ENCODE measurements at regions not wholly inside any gene's neighbourhood (a gene's known extent, or its start where the extent isn't known, plus 50 kb on each side); places are given as distances from the start of the nearest gene placed in this dataset.

DNA sequence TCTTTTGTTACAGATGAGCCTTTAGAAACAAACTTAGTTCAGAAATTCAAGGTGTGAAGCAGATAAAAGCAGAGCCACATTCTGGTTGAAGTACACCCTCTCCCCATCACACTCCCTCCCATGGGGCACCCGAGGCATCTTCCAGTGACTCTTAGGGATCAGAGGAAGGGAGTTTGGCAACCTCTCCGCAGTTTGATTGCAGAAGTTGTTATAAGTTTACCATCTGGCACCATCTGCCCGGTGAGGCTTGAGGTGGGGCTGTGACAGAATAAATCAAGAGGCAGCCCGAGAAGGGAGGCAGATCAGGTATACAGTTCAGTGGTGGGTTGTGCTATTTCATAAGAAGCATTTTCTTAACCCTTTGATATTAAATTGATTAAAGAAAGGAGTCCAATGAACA is 458.6 kb upstream of the CLINT1 start:
- no peaks in the 10 kb centered on the region for H3K4me1 Mint-ChIP-seq (ENCODE audit: low read depth)

DNA sequence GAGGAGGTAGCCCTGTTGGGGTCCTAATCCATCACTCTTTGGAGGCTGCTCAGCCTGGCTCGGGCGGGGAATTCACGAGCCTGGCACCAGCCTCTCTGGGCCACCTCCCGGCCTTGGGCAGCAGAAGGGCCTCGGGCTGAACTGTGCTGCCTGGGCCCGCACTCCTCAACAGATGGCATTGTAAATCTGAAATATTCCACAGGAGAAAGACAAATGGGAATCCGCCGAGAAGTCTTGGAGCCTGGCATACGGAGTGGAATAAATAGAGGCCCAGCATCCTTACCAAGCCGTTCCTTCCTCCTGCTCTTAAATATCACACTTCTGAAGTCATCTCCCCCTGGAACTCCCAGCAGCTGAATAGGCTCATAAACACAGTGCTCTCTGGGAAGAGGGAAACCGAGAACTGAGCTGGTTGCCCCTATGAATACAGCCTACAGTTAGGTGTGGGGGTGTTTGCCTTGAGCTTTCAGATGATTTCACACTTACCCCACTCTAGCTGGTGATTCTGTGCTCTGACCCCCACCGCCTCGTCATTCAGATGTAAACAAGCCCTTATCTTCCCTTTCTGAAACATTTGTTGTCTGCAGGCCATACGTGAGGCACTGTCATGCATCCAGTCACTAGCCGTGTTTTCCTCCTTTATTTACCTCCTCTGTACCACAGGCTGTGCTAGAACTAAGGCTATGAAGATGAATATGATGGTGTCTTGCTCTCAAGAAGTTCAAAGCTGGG is 455.0 kb upstream of the CLINT1 start:
- Mint-ChIP-seq H3K4me1 (ENCODE audit: low read depth) (no peaks in the 10 kb centered on the region), H3K27me3 (no peaks in the 10 kb centered on the region), H3K9me3 (no peaks in the 10 kb centered on the region), H3K36me3 (ENCODE audit: low read depth) (no peaks in the 10 kb centered on the region), H3K27ac (no peak overlapping the region), H3K4me3 (no peak overlapping the region)
- DNase-seq = no peak

More for the DNA sequence above, 458.6 kb upstream of the CLINT1 start:
- Mint-ChIP-seq H3K27me3 (no peaks in the 10 kb centered on the region), H3K27ac (no peak overlapping the region), H3K36me3 (ENCODE audit: low read depth) (no peaks in the 10 kb centered on the region), H3K9me3 (no peaks in the 10 kb centered on the region), H3K4me3 (no peak overlapping the region)
- DNase-seq = no peak

DNA sequence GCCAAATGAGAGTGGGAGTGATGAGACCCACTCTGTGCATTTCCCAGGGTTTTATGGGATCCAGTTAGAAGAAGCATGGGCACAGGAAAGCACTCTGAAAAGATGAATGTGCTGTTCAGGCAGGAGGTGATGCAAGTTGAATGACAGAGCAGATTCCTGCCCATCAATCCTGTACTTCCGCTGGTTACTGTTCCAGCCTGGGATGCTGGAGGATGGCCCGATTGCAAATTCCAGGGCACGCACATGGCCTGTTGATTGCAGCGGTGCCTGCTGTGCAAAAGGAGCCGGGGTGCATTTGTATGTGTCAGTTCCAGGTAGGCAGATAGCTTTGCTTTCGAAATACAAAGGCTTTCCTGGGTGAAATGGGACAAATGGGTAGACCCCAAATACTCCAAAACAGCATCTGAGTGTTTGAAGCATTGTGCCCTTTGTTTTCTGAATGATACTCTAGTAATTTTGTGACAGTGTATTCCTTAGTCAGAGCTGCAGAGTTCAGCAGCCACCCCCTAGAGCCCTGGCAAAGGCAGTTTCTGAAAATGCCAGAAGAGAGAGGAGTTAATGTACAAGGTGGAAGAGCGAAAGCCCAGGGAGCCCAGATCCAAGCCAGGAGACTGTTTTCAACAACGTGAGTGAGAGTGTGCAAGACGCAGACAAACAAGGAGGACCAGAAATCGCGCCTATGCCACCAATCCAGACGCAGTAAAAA is 454.2 kb upstream of the CLINT1 start:
- Mint-ChIP-seq H3K9me3 (no peaks in the 10 kb centered on the region), H3K4me3 (no peak overlapping the region), H3K36me3 (ENCODE audit: low read depth) (no peaks in the 10 kb centered on the region), H3K27me3 (peaks cover 2% of the 10 kb centered on the region), H3K4me1 (ENCODE audit: low read depth) (no peaks in the 10 kb centered on the region), H3K27ac (no peak overlapping the region)
- no peak for DNase-seq

DNA sequence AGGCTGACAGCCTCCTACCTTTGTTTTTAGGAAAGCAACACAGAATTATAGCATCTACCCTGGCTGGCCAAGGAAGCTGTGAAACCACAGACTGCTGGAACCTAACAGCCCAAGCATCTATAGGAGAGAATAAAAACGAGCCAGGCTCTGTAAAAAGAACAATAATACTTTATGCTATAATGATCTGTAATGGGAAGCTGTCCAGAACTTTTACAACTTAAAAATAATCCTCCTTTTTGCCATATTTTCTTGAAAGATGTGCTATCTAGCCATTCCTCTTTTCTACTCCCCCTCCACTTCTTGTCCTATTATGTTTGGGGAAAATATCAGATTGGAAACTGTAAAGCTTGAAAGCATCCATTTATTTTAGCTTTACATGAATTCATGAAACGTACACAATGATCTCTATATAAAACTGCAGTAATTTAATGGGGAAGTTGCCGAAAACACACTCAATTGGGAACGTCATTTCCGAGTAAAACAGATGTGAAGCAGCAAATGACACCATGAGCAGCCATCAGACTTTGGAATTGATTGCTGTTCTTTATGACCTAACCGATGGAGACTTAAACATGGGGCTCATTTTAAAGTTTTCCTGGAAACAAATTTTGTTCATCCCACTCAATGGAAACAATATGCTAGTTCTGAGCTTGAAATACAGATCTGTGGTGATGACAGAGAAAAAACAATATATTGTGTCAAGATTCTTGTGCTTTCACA is 450.3 kb upstream of the CLINT1 start:
- Mint-ChIP-seq H3K27ac (no peak overlapping the region), H3K4me1 (ENCODE audit: low read depth) (no peaks in the 10 kb centered on the region), H3K9me3 (no peaks in the 10 kb centered on the region), H3K36me3 (ENCODE audit: low read depth) (no peaks in the 10 kb centered on the region), H3K27me3 (peaks cover 2% of the 10 kb centered on the region), H3K4me3 (no peak overlapping the region)
- DNase-seq = no peak

DNA sequence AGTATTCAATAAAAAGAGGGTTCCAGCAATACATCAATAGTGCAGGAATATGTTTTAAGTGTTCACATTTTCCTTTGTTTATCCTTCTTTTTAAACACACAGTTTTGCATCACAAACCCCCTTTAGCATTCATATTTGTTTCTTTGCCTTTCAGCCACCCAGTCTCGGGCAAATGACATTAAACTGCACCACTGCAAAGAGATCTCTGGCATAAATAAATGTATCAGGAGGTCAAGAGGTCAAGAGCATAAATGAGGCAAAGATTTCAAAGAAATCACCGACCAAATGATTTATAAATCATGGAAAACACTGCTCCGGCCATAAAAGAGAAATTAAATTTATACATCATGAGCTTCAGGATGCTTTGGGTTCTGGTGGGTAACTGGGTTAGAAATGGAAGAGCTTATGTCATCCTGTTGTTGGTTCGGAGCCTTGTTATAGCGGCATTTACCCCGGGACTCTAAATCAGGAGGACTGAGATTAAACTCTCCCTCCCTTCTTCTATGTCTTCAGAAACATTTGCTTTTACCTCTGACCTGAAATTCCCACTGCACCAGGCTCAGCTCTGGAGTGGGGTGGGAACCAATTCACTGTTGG is 449.6 kb upstream of the CLINT1 start:
- Mint-ChIP-seq H3K27ac (no peak overlapping the region), H3K4me1 (ENCODE audit: low read depth) (no peaks in the 10 kb centered on the region), H3K27me3 (peaks cover 2% of the 10 kb centered on the region), H3K4me3 (no peak overlapping the region), H3K9me3 (no peaks in the 10 kb centered on the region), H3K36me3 (ENCODE audit: low read depth) (no peaks in the 10 kb centered on the region)
- no peak for DNase-seq

GRCh38 chr5:158305861-158306260 is 446.9 kb upstream of the CLINT1 start:
- Mint-ChIP-seq H3K4me3 (no peak overlapping the region), H3K9me3 (no peaks in the 10 kb centered on the region), H3K27ac (no peak overlapping the region), H3K4me1 (ENCODE audit: low read depth) (no peaks in the 10 kb centered on the region), H3K27me3 (peaks cover 2% of the 10 kb centered on the region), H3K36me3 (ENCODE audit: low read depth) (no peaks in the 10 kb centered on the region)
- no peak for DNase-seq

DNA sequence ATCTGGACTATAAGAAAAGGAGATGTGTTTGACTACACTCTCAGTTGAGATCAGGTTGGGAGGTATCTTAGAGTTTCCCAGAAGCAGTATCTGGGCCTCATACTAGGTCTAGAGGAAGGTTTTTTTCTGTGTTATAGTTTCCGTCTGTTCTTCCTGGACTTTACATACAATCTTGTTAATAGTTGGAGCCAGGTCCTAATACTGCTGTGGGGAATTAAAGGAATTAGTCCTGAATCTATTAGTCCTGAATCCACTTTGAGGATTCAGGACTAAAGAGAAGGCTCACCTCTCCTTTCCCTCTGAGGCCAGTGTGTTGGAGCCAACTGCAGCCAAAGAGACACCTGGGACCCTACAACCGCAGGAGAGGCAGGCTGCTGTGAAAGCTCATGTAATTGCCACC is 445.7 kb upstream of the CLINT1 start:
- peaks cover 2% of the 10 kb centered on the region for H3K27me3 Mint-ChIP-seq
- H3K36me3 Mint-ChIP-seq (ENCODE audit: low read depth) = no peaks in the 10 kb centered on the region
- H3K9me3 Mint-ChIP-seq = no peaks in the 10 kb centered on the region
- DNase-seq = no peak
- no peak overlapping the region for H3K4me3 Mint-ChIP-seq
- H3K27ac Mint-ChIP-seq = no peak overlapping the region
- H3K4me1 Mint-ChIP-seq (ENCODE audit: low read depth) = no peaks in the 10 kb centered on the region

- no peaks in the 10 kb centered on the region for H3K9me3 Mint-ChIP-seq
- no peak overlapping the region for H3K27ac Mint-ChIP-seq
- no peaks in the 10 kb centered on the region for H3K36me3 Mint-ChIP-seq (ENCODE audit: low read depth)
- no peaks in the 10 kb centered on the region for H3K4me1 Mint-ChIP-seq (ENCODE audit: low read depth)
- DNase-seq = no peak
- no peak overlapping the region for H3K4me3 Mint-ChIP-seq
- peaks cover 2% of the 10 kb centered on the region for H3K27me3 Mint-ChIP-seq
These were observed 444.9 kb upstream of the CLINT1 start for GRCh38 chr5:158303883-158304282.

- Mint-ChIP-seq H3K4me1 (ENCODE audit: low read depth) (no peaks in the 10 kb centered on the region), H3K27ac (no peak overlapping the region), H3K4me3 (no peak overlapping the region), H3K36me3 (ENCODE audit: low read depth) (no peaks in the 10 kb centered on the region), H3K27me3 (no peaks in the 10 kb centered on the region), H3K9me3 (no peaks in the 10 kb centered on the region)
- no peak for DNase-seq
These were observed 444.3 kb upstream of the CLINT1 start for GRCh38 chr5:158303275-158303674.

DNA sequence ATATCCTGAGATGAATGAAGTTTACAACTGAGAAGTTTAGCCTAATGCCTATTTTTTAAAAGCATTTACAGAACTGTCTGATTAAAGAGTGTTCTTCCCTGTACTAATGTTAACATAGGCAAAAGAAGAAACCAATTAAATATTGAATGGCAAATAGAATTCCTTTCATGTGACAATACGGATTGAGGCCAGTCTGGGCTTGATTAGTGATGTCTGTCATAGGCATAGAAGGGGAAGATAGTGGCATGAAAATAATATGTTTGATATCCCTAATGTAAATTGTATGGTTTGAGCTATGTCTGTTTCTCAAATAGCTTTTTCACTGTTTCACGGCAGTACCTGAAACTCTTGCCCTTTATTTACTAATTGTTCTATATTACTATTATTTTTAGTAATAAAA is 443.1 kb upstream of the CLINT1 start:
- Mint-ChIP-seq H3K27me3 (no peaks in the 10 kb centered on the region), H3K9me3 (peaks cover 1% of the 10 kb centered on the region), H3K4me3 (no peak overlapping the region), H3K36me3 (ENCODE audit: low read depth) (no peaks in the 10 kb centered on the region), H3K4me1 (ENCODE audit: low read depth) (no peaks in the 10 kb centered on the region), H3K27ac (no peak overlapping the region)
- no peak for DNase-seq

GRCh38 chr5:158301186-158301585 is 442.2 kb upstream of the CLINT1 start:
- H3K27ac Mint-ChIP-seq = no peak overlapping the region
- H3K4me1 Mint-ChIP-seq (ENCODE audit: low read depth) = no peaks in the 10 kb centered on the region

GRCh38 chr5:158300256-158300655 is 441.3 kb upstream of the CLINT1 start:
- Mint-ChIP-seq H3K27me3 (no peaks in the 10 kb centered on the region), H3K9me3 (peaks cover 5% of the 10 kb centered on the region), H3K27ac (no peak overlapping the region), H3K36me3 (ENCODE audit: low read depth) (no peaks in the 10 kb centered on the region), H3K4me3 (no peak overlapping the region), H3K4me1 (ENCODE audit: low read depth) (no peaks in the 10 kb centered on the region)
- DNase-seq = no peak

More at GRCh38 chr5:158301186-158301585, 442.2 kb upstream of the CLINT1 start:
- DNase-seq = no peak
- H3K4me3 Mint-ChIP-seq = no peak overlapping the region
- H3K9me3 Mint-ChIP-seq = peaks cover 5% of the 10 kb centered on the region
- no peaks in the 10 kb centered on the region for H3K36me3 Mint-ChIP-seq (ENCODE audit: low read depth)
- no peaks in the 10 kb centered on the region for H3K27me3 Mint-ChIP-seq

GRCh38 chr5:158297002-158297527 is 438.1 kb upstream of the CLINT1 start:
- H3K4me1 Mint-ChIP-seq (ENCODE audit: low read depth) = no peaks in the 10 kb centered on the region
- no peak for DNase-seq
- no peaks in the 10 kb centered on the region for H3K27me3 Mint-ChIP-seq
- peaks cover 9% of the 10 kb centered on the region for H3K9me3 Mint-ChIP-seq
- no peaks in the 10 kb centered on the region for H3K36me3 Mint-ChIP-seq (ENCODE audit: low read depth)
- no peak overlapping the region for H3K27ac Mint-ChIP-seq
- H3K4me3 Mint-ChIP-seq = no peak overlapping the region

GRCh38 chr5:158294701-158295100 is 435.8 kb upstream of the CLINT1 start:
- Mint-ChIP-seq H3K36me3 (ENCODE audit: low read depth) (no peaks in the 10 kb centered on the region), H3K4me1 (ENCODE audit: low read depth) (no peaks in the 10 kb centered on the region), H3K9me3 (peaks cover 9% of the 10 kb centered on the region), H3K4me3 (no peak overlapping the region), H3K27me3 (no peaks in the 10 kb centered on the region), H3K27ac (no peak overlapping the region)
- DNase-seq = no peak
